Calu3 (cell line): ENCODE measurements at regions not wholly inside any gene's neighbourhood (a gene's known extent, or its start where the extent isn't known, plus 50 kb on each side); places are given as distances from the start of the nearest gene placed in this dataset.

ENCODE experiments used
- BruUV-seq: library from RNA; stranded (reverse); fragments of 400-500 nt; replicated peaks from 2 replicates; lab custom pipeline; 2021; lab: Mats Ljungman, UMichigan
- CTCF ChIA-PET: fragments of 300-600 bp; sonication (Branson Sonifier 250); formaldehyde crosslinking; loops from one replicate; lab custom pipeline; 2022; ENCODE audit warnings: antibody characterized with exemption; lab: Charles Lee
- DNase-seq: peaks from one replicate; pipeline ENCODE4 v3.0.0; 2022
- H3K27ac Mint-ChIP-seq: one replicate; pipeline ENCODE4 v1.8.0; 2022; ENCODE audit warnings: mixed read lengths; ENCODE audit not compliant: unreplicated experiment
- H3K27me3 Mint-ChIP-seq: one replicate; pipeline ENCODE4 v1.8.0; 2022; ENCODE audit warnings: mixed read lengths; ENCODE audit not compliant: unreplicated experiment
- H3K36me3 Mint-ChIP-seq: one replicate; pipeline ENCODE4 v1.8.0; 2022; ENCODE audit warnings: mild to moderate bottlenecking, moderate library complexity, mixed read lengths; ENCODE audit not compliant: insufficient read depth, unreplicated experiment
- H3K4me1 Mint-ChIP-seq: one replicate; pipeline ENCODE4 v1.8.0; 2022; ENCODE audit warnings: mild to moderate bottlenecking, low read depth, mixed read lengths; ENCODE audit not compliant: unreplicated experiment
- H3K4me3 Mint-ChIP-seq: one replicate; pipeline ENCODE4 v1.8.0; 2022; ENCODE audit warnings: mild to moderate bottlenecking, low read depth, moderate library complexity, mixed read lengths; ENCODE audit not compliant: unreplicated experiment
- H3K9me3 Mint-ChIP-seq: one replicate; pipeline ENCODE4 v1.8.0; 2022; ENCODE audit warnings: low read depth, mixed read lengths; ENCODE audit not compliant: unreplicated experiment
- CTCF ChIP-seq: fragments of 200-600 bp; IDR thresholded peaks from one replicate; pipeline ENCODE4 v1.8.0; 2022; ENCODE audit warnings: antibody characterized with exemption; ENCODE audit not compliant: unreplicated experiment
- intact Hi-C: fragments of 100-400 bp; cut with micrococcal nuclease; formaldehyde crosslinking; loops from one replicate; pipeline ENCODE4 v1.10.0; 2022; ENCODE audit not compliant: unreplicated experiment

- intact Hi-C loops, result no loop called here
- no TSS peak for BruUV-seq
- no peak for TF ChIP-seq CTCF
- H3K4me1 Mint-ChIP-seq, result no peaks in the 10 kb centered on the region
- CTCF ChIA-PET, result no interaction called here
- H3K27ac Mint-ChIP-seq, result no peak overlapping the region
- H3K27me3 Mint-ChIP-seq, result peaks cover 46% of the 10 kb centered on the region
- no peaks in the 10 kb centered on the region for H3K36me3 Mint-ChIP-seq
- H3K4me3 Mint-ChIP-seq, result no peak overlapping the region
- H3K9me3 Mint-ChIP-seq, result no peaks in the 10 kb centered on the region
- no peak for DNase-seq
Observed at GRCh38 chr1:2945821-2946231, 75.4 kb upstream of the ACTRT2 start.

- DNase-seq, result no peak
- H3K36me3 Mint-ChIP-seq, result no peaks in the 10 kb centered on the region
- CTCF ChIA-PET, result no interaction called here
- H3K4me1 Mint-ChIP-seq, result no peaks in the 10 kb centered on the region
- H3K9me3 Mint-ChIP-seq, result no peaks in the 10 kb centered on the region
- intact Hi-C loops, result no loop called here
- H3K27me3 Mint-ChIP-seq, result peaks cover 46% of the 10 kb centered on the region
- TF ChIP-seq CTCF, result no peak
- no peak overlapping the region for H3K4me3 Mint-ChIP-seq
- H3K27ac Mint-ChIP-seq, result no peak overlapping the region
- BruUV-seq, result no TSS peak
Observed at GRCh38 chr1:2946291-2946690, 75.0 kb upstream of the ACTRT2 start.

- Mint-ChIP-seq H3K36me3 (no peaks in the 10 kb centered on the region), H3K9me3 (no peaks in the 10 kb centered on the region), H3K4me3 (no peak overlapping the region), H3K27me3 (peaks cover 46% of the 10 kb centered on the region), H3K4me1 (no peaks in the 10 kb centered on the region), H3K27ac (no peak overlapping the region)
- no TSS peak for BruUV-seq
- CTCF ChIA-PET, result no interaction called here
- intact Hi-C loops, result no loop called here
- DNase-seq, result no peak
- no peak for TF ChIP-seq CTCF
Observed at GRCh38 chr1:2946999-2947690, 74.1 kb upstream of the ACTRT2 start.

- no peaks in the 10 kb centered on the region for H3K4me1 Mint-ChIP-seq
- no peak overlapping the region for H3K4me3 Mint-ChIP-seq
- H3K36me3 Mint-ChIP-seq, result no peaks in the 10 kb centered on the region
- no peaks in the 10 kb centered on the region for H3K9me3 Mint-ChIP-seq
- no peak overlapping the region for H3K27ac Mint-ChIP-seq
- BruUV-seq, result no TSS peak
- H3K27me3 Mint-ChIP-seq, result peaks cover 56% of the 10 kb centered on the region
- no peak for TF ChIP-seq CTCF
- intact Hi-C loops, result no loop called here
- DNase-seq, result no peak
- CTCF ChIA-PET, result no interaction called here
Observed at GRCh38 chr1:2948001-2948750, 73.1 kb upstream of the ACTRT2 start.
